Left lung (tissue), 4 donors: ENCODE measurements at regions not wholly inside any gene's neighbourhood (a gene's known extent, or its start where the extent isn't known, plus 50 kb on each side); places are given as distances from the start of the nearest gene placed in this dataset.

Experiments
- ATAC-seq: fragments of 200-7000 bp; cut with Tn5 transposase; one replicate; pipeline ENCODE4 v1.9.1; 2020; ENCODE audit warnings: moderate library complexity
- DNase-seq, 4 donors: peaks; one replicate each; pipeline ENCODE4 v3.0.0-alpha.2; 2013 to 2020
- H3K27ac ChIP-seq, 2 donors: fragments of 200-600 bp; sonication (generic) in 1 of 2; one replicate each; pipeline versions ENCODE4 v1.5.0 to v1.8.0; 2020 to 2021
- H3K27me3 ChIP-seq, 2 donors: fragments of 200-600 bp; sonication (generic) in 1 of 2; one replicate each; pipeline versions ENCODE4 v1.5.0 to v1.8.0; 2020 to 2021
- H3K36me3 ChIP-seq, 2 donors: fragments of 200-600 bp; sonication (generic) in 1 of 2; one replicate each; pipeline versions ENCODE4 v1.5.0 to v1.8.0; 2020 to 2021
- H3K4me1 ChIP-seq, 2 donors: fragments of 200-600 bp; one replicate each; pipeline ENCODE4 v1.8.0; 2021
- H3K4me3 ChIP-seq, 2 donors: fragments of 200-600 bp; sonication (generic) in 1 of 2; one replicate each; pipeline versions ENCODE4 v1.5.0 to v1.8.0; 2020 to 2021; ENCODE audit warnings: mild to moderate bottlenecking in 1 of 2
- H3K9me3 ChIP-seq, 2 donors: fragments of 200-600 bp; sonication (generic) in 1 of 2; one replicate each; pipeline versions ENCODE4 v1.5.0 to v1.8.0; 2020 to 2021
- intact Hi-C, 2 donors: fragments of 100-400 bp; cut with DNase I; formaldehyde crosslinking; loops; one replicate each; pipeline versions ENCODE4 v1.11.2 to v1.14.2; 2022
- TF ChIP-seq, protein P1 (sequence below), 2 donors: fragments of 200-600 bp; sonication (generic) in 1 of 2; IDR thresholded peaks; one replicate each; pipeline versions ENCODE4 v1.5.0 to v1.8.0; 2021; ENCODE audit warnings: antibody characterized with exemption in 2 of 2
- donor health status: DM: no; HTN: yes; CAD: no.
- donor health status: DM: no; HTN: no; CAD: no.

DNA sequence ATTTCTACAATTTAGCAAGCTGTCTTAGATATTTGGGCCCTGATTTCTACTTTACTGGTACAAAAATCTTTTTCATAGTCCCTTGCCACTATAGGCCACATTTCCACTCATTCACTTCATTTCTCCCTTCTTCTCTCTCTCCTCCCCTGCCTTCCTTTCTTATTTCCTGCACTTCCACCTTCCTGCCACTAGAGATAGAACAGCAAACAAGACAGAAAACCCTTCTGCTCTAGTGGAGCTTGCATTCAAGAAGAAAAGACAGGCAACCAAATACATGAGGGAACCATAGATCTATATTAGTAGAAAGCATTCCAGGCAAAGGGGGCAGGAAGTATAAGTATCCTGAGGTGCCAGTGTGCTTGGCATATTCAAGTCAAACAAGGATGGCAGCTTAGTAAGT lies 623.5 kb downstream of the FLRT2 start:
- DNase-seq: no peak
- H3K27ac ChIP-seq: no peak overlapping the region
- no peaks in the 10 kb centered on the region for H3K4me1 ChIP-seq
- no peaks in the 10 kb centered on the region for H3K27me3 ChIP-seq
- no peak overlapping the region for H3K4me3 ChIP-seq
- H3K36me3 ChIP-seq: no peaks in the 10 kb centered on the region
- ATAC-seq: no peak
- H3K9me3 ChIP-seq: no peaks in the 10 kb centered on the region
- intact Hi-C loops: no loop called here
- TF ChIP-seq, protein P1, sequence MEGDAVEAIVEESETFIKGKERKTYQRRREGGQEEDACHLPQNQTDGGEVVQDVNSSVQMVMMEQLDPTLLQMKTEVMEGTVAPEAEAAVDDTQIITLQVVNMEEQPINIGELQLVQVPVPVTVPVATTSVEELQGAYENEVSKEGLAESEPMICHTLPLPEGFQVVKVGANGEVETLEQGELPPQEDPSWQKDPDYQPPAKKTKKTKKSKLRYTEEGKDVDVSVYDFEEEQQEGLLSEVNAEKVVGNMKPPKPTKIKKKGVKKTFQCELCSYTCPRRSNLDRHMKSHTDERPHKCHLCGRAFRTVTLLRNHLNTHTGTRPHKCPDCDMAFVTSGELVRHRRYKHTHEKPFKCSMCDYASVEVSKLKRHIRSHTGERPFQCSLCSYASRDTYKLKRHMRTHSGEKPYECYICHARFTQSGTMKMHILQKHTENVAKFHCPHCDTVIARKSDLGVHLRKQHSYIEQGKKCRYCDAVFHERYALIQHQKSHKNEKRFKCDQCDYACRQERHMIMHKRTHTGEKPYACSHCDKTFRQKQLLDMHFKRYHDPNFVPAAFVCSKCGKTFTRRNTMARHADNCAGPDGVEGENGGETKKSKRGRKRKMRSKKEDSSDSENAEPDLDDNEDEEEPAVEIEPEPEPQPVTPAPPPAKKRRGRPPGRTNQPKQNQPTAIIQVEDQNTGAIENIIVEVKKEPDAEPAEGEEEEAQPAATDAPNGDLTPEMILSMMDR (IDR thresholded peaks at IDR 0.05): no peak

DNA sequence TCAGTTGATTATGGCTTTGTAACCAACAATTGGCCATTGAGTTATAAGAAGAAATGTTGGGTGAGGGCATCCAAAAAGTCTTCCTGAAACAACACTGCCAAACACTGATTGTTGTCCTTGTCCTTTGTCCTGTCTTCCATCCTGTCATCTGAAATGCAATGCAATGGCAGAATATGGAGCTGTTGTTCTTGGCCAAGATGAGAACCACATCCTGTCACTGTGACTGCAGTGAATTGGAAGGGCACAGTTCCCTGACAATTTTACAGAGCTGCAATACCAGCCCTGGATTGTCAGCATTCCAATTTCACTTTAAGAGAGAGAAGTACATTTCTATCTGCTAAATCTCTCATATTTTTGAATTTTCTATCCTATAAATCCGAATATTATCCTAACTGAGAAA lies 613.3 kb downstream of the FLRT2 start:
- intact Hi-C loops: no loop called here

DNA sequence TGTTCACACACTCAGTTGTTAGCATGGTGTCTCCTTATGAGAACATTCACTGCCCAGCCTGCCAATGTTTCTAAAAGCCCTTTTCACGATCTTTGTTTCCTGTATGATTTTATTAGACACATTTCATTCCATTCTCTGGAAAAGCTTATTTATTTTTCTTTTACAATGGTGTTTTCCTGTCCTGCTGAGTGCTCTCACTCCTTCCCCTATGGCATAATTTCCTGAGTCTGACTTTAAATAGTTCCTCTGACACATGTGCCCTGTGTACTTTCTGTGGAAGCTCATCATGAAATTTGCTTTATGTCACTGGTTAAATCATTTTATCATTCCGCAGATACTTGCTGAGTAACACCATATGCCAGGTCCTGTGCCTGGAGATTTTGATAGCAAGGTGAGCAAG lies 612.0 kb downstream of the FLRT2 start:
- Histone ChIP-seq H3K27me3 (no peaks in the 10 kb centered on the region), H3K4me3 (no peak overlapping the region), H3K27ac (no peak overlapping the region), H3K9me3 (peaks cover 0 to 8% of the 10 kb centered on the region in 2 donors), H3K36me3 (no peaks in the 10 kb centered on the region), H3K4me1 (no peaks in the 10 kb centered on the region)
- TF ChIP-seq, protein P1 (IDR thresholded peaks at IDR 0.05): no peak
- peak in 1 of 4 donors; percentile 1 for DNase-seq
- intact Hi-C loops: no loop called here
- ATAC-seq: no peak

More for the DNA sequence above, 613.3 kb downstream of the FLRT2 start:
- ATAC-seq (no peak), DNase-seq (no peak)
- Histone ChIP-seq H3K9me3 (peaks cover 0 to 2% of the 10 kb centered on the region in 2 donors), H3K4me1 (no peaks in the 10 kb centered on the region), H3K27me3 (no peaks in the 10 kb centered on the region), H3K27ac (no peak overlapping the region), H3K4me3 (no peak overlapping the region), H3K36me3 (no peaks in the 10 kb centered on the region)
- TF ChIP-seq, protein P1 (IDR thresholded peaks at IDR 0.05): no peak

DNA sequence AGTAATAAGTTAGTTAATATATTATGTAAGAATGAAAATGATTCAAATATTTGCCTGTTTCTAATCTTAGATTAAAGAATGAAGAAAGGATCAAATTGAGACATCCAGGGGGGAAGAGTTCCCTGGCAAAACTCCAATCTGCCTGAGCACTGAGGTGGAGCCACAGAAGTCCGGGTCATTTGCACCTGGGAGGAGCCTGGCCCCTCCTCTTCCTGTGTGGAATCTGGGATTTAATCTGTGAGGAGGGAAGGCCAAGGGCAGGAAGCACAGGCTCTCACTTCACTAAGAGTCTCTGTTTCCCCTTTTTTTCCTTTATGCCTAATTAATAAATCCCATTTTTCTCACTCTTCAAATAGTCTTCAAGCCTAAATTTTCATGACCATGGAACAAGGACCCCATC lies 599.5 kb downstream of the FLRT2 start:
- no peak overlapping the region for H3K4me3 ChIP-seq
- no peaks in the 10 kb centered on the region for H3K27me3 ChIP-seq

DNA sequence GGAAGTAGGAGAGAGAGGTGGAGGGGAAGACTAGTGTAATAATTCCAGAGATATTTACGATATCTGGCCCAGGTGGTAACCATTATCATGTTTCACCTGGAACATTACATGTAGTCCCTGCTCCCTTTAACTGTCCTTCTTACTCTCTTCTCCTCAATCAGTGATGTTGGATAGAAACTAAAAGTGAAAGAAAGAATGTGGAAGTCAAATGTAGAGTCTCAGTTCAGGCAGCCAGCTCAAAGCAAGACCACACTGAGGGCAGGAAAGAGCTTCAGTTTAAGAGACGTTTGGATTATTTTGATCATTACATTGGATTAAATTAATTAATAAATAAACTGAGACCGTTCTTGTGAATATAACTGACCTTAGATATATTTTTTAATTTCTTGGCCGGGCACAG lies 594.4 kb downstream of the FLRT2 start:
- TF ChIP-seq, protein P1 (IDR thresholded peaks at IDR 0.05): no peak
- Histone ChIP-seq H3K36me3 (no peaks in the 10 kb centered on the region), H3K27ac (no peak overlapping the region), H3K4me3 (no peak overlapping the region), H3K4me1 (no peaks in the 10 kb centered on the region), H3K27me3 (no peaks in the 10 kb centered on the region), H3K9me3 (peaks cover 0 to under 1% of the 10 kb centered on the region in 2 donors)
- DNase-seq (no peak), ATAC-seq (no peak)
- intact Hi-C loops: no loop called here

More for the DNA sequence above, 599.5 kb downstream of the FLRT2 start:
- no peaks in the 10 kb centered on the region for H3K36me3 ChIP-seq
- intact Hi-C loops: no loop called here
- H3K27ac ChIP-seq: no peak overlapping the region
- no peaks in the 10 kb centered on the region for H3K9me3 ChIP-seq
- ATAC-seq (no peak), DNase-seq (no peak)
- TF ChIP-seq, protein P1 (IDR thresholded peaks at IDR 0.05): no peak
- H3K4me1 ChIP-seq: no peaks in the 10 kb centered on the region
